VCaP (cell line): ENCODE measurements at regions not wholly inside any gene's neighbourhood (a gene's known extent, or its start where the extent isn't known, plus 50 kb on each side); places are given as distances from the start of the nearest gene placed in this dataset.

Experiments used
- H3K27ac ChIP-seq: fragments of 450-650 bp; 2 replicates; pipeline ENCODE4 v1.5.1; 2017
- TF ChIP-seq, protein P1 (sequence below): fragments of 450-650 bp; conservative IDR thresholded peaks from 2 replicates; pipeline ENCODE4 v1.5.1; 2017; ENCODE audit warnings: mild to moderate bottlenecking, moderate library complexity

DNA sequence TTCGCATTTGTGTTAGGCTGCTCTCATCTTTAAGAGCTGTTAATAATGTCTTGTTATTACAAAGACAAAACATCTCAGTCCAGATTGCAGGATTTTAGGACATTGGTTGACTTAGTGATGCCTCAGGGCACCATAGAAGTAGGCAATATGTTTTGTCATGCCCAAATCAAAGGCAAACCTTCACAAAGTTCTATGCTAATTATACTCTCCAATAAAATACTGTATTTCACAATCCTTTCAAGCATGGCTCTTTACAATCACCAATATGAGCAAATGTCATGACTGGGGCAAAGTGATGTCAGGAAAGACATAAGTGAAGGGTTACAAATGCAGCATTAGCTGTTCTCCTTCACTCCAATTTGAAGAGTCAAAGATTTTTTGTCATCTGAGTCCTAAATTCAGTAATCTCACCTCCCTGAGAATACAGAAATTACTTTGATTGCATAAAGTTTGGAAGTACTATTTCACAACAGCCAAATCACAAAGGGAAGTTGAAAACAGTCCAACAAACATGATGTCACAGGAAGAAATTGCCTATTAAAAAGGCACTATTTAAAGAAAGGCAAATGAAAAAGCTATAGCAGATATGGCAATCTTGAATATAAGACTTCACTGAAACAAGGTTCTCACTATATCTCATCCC is 303.2 kb downstream of the PRR16 start:
- TF ChIP-seq, protein P1, sequence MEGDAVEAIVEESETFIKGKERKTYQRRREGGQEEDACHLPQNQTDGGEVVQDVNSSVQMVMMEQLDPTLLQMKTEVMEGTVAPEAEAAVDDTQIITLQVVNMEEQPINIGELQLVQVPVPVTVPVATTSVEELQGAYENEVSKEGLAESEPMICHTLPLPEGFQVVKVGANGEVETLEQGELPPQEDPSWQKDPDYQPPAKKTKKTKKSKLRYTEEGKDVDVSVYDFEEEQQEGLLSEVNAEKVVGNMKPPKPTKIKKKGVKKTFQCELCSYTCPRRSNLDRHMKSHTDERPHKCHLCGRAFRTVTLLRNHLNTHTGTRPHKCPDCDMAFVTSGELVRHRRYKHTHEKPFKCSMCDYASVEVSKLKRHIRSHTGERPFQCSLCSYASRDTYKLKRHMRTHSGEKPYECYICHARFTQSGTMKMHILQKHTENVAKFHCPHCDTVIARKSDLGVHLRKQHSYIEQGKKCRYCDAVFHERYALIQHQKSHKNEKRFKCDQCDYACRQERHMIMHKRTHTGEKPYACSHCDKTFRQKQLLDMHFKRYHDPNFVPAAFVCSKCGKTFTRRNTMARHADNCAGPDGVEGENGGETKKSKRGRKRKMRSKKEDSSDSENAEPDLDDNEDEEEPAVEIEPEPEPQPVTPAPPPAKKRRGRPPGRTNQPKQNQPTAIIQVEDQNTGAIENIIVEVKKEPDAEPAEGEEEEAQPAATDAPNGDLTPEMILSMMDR: no peak
- no peak overlapping the region for H3K27ac ChIP-seq

DNA sequence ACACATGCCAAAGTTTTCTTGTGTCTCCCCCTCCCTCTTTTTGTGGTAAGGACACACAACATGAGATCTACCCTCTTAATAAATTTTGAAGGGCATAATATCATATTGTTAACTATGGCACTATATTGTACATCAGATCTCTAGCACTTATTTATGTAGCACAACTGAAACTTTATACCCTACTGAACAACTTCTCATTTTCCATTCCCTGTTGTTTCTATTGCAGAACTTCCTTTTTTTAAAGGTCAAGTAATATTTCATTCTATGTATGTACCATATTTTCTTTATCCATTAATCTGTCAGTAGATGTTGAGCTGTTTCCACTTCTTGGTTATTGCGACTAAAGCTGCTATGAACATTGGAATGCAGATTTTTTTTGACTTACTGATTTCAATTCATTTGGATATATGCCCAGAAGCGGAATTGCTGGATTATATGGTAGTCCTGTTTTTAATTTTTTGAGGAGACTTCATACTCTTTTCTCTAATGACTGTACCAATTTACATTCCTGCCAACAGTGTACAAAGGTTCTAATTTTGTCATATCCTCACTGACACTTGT is 305.3 kb downstream of the PRR16 start:
- H3K27ac ChIP-seq: no peak overlapping the region
- TF ChIP-seq, protein P1: no peak

DNA sequence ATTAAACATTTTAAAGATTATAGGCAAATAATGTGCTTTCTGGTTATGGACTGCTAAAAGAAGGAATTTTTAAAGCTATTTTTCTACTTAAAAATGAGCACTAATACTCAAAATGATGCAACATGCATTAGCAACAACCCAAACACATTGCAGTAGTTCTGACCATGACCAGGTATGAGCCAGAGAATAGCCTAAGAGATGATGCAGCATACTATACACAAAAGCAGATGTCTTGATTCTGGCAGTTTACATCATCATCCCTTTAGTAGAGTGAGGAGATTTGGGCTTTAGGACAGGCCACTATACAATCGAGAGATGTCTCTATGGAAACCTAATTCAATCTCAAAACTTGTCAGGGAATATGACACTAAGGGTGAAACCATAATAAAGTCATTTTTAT is 307.1 kb downstream of the PRR16 start:
- no peak overlapping the region for H3K27ac ChIP-seq
- TF ChIP-seq, protein P1: no peak

DNA sequence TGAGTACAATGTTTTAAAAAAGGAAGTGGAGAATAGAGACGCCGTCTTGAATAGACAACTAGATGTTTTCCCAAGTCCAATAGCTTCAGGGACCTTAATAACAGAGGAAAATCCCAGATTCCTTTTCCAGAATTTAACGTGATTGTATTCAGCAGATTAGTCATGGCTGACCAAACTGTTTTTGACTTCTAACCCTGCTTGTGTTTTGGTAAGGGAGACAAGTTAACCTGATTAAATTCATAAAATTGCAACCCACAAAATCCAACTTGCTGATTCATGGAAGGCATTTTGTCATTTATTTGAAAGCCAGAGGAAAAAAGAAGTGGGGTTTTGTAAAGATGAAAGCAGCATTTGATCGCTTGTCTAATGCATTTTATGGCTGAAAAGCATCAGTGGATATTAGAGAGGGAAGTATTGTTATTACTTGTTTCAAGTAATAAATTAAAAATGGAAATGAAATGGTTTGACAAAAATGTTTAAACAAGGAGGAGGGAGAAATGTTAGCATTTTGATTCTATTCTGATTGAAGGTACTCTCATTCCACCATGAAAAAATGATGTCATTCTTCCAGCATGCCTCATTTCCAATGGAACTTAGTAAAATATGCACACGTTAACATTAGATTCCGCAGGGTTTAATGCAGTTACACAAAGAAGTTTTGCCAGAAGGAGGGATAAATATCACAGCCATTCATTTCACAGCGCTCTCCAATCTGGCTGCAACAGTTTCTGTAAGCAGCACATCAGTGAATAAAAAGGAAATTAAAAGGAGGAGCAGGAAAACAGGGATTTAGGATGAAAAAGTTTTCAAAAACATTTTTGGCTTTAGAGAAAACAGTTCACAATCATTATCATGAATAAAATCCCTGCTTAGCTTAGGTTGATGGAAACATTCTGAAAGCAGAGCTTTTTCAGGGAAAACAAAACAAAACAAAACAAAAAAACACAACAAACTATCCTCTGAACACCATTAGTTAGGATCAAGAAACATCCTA is 314.7 kb downstream of the PRR16 start:
- TF ChIP-seq, protein P1: no peak
- no peak overlapping the region for H3K27ac ChIP-seq

DNA sequence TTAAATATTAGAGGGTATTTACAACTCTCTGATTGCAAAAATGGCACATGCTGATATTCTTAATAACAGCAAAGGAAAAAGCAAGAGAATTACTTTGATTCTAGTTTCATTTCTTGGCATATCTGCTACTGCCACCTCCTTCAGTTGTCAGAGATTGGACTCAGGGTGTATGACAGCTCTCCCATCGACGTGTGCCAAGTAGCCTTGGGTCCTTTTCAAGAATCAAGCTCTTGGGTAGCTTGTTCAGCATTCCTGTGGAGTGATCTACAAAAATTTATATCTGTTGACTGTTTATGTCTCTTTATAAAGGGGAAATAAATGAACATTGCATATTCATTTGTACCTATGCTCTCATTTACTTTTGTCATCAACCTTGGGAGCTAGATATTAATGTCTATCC is 315.6 kb downstream of the PRR16 start:
- H3K27ac ChIP-seq: no peak overlapping the region
- TF ChIP-seq, protein P1: no peak

DNA sequence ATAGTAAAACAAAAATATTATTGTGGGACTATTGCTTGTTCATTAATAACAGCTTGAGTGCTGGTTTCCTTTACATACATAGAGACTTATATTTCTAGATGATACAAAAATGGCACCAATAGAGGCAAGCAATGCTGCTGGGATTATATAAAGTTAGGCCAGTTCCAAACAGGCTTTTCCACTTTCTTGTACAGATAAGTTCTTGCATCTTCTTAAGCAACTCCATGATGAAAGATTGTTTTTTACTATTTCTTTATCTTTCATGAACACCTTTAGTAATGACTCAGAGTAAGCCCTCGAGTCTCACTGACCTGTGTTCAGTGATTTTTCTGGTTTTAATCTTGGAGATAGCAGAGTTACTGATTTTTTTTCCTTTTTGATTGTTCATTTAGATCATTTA is 324.4 kb downstream of the PRR16 start:
- TF ChIP-seq, protein P1: no peak
- H3K27ac ChIP-seq: no peak overlapping the region

DNA sequence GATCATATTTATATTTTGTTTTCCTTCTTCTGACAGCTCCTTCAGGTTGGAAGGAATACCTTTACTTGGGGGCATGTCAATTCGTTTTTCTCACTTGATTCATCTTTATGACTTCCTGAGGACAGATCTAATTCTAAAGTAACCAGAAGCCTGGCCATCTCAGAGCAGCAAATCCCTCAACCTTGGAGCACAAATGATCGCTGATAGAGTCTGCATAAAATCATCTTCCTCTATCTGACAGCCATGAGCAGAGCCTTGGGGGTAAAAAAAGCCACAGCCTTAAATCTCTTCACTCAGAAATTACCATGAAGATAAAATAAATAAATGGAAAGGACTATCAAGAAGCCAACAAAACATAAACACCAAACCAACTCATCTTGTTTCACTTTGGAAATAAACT is 325.8 kb downstream of the PRR16 start:
- TF ChIP-seq, protein P1: no peak
- no peak overlapping the region for H3K27ac ChIP-seq
